ENCODE measurements at regions not wholly inside any gene's neighbourhood (a gene's known extent, or its start where the extent isn't known, plus 50 kb on each side); places are given as distances from the start of the nearest gene placed in this dataset.

GRCh38 chr5:146948666-146949065 lies 70.1 kb upstream of the PPP2R2B start:
- intact Hi-C loops (cut with DNase I): no loop called here
- Histone ChIP-seq H3K36me3 (no peaks in the 10 kb centered on the region), H3K4me1 (no peaks in the 10 kb centered on the region), H3K27me3 (no peaks in the 10 kb centered on the region), H3K9me3 (no peaks in the 10 kb centered on the region), H3K27ac (no peak overlapping the region), H3K4me3 (no peak overlapping the region)
- no peak for DNase-seq (ENCODE audit: low spot score in 2 of 2)
- no peak for TF ChIP-seq CTCF (IDR thresholded peaks at IDR 0.05)

- H3K4me3 ChIP-seq: no peak overlapping the region
- H3K9me3 ChIP-seq: no peaks in the 10 kb centered on the region
- H3K27me3 ChIP-seq: no peaks in the 10 kb centered on the region
- no peak for DNase-seq (ENCODE audit: low spot score in 2 of 2)
- no peaks in the 10 kb centered on the region for H3K4me1 ChIP-seq
- no peak overlapping the region for H3K27ac ChIP-seq
- TF ChIP-seq CTCF (IDR thresholded peaks at IDR 0.05): no peak
- intact Hi-C loops (cut with DNase I): no loop called here
- no peaks in the 10 kb centered on the region for H3K36me3 ChIP-seq
Observed at GRCh38 chr5:146952168-146952567, 73.6 kb upstream of the PPP2R2B start.

- intact Hi-C loops (cut with DNase I): no loop called here
- Histone ChIP-seq H3K36me3 (no peaks in the 10 kb centered on the region), H3K4me1 (no peaks in the 10 kb centered on the region), H3K9me3 (no peaks in the 10 kb centered on the region), H3K27me3 (no peaks in the 10 kb centered on the region), H3K4me3 (no peak overlapping the region), H3K27ac (no peak overlapping the region)
- no peak for TF ChIP-seq CTCF (IDR thresholded peaks at IDR 0.05)
- no peak for DNase-seq (ENCODE audit: low spot score in 2 of 2)
Observed at GRCh38 chr5:146956217-146956616, 77.7 kb upstream of the PPP2R2B start.

GRCh38 chr5:146959360-146959759 lies 80.8 kb upstream of the PPP2R2B start:
- Histone ChIP-seq H3K4me1 (no peaks in the 10 kb centered on the region), H3K27ac (no peak overlapping the region), H3K4me3 (no peak overlapping the region), H3K36me3 (no peaks in the 10 kb centered on the region), H3K27me3 (no peaks in the 10 kb centered on the region), H3K9me3 (no peaks in the 10 kb centered on the region)
- no peak for DNase-seq (ENCODE audit: low spot score in 2 of 2)
- intact Hi-C loops (cut with DNase I): no loop called here
- TF ChIP-seq CTCF (IDR thresholded peaks at IDR 0.05): no peak

- Histone ChIP-seq H3K4me3 (no peak overlapping the region), H3K9me3 (no peaks in the 10 kb centered on the region), H3K27me3 (no peaks in the 10 kb centered on the region), H3K36me3 (no peaks in the 10 kb centered on the region), H3K4me1 (peaks cover 2 to 14% of the 10 kb centered on the region in 2 donors), H3K27ac (no peak overlapping the region)
- no peak for DNase-seq (ENCODE audit: low spot score in 2 of 2)
- no peak for TF ChIP-seq CTCF (IDR thresholded peaks at IDR 0.05)
- intact Hi-C loops (cut with DNase I): loop anchor here (10.0 kb wide), 2 partner anchors 138 to 168 kb away; no protein-coding TSS in a partner anchor
Observed at GRCh38 chr5:146962801-146963355, 84.3 kb upstream of the PPP2R2B start.
